ENCODE measurements at regions not wholly inside any gene's neighbourhood (a gene's known extent, or its start where the extent isn't known, plus 50 kb on each side); places are given as distances from the start of the nearest gene placed in this dataset.
"Not testable (repeated sequence)": the region's sequence is repeated elsewhere in the genome, so short reads cannot be mapped to it uniquely, and the experiment has no call there.

GRCh38 chr5:69000216-69000919, 93.4 kb upstream of the SLC30A5 start:
- intact Hi-C loops (cut with micrococcal nuclease): no loop called here

- intact Hi-C loops (cut with micrococcal nuclease): no loop called here
Measured at GRCh38 chr5:69000949-69001348, 92.9 kb upstream of the SLC30A5 start.

DNA sequence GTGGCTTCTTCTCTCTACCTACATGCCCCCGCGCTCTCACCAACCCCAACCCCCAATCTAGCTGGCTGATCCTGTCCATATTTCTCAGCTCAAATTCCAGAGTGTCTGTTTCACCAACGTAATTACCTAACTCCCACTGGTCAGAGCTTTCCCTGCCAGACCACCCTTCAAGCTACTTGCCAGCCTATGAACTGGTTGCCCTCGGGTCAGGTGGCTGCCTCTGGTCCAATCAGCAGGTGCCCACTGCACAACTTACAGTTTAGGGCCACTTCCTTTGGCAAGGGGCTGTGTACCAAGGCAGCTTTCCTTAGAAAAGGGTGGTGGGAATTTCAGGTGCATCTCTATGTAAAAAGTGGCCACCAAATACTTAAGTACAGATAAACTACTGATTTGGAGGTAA, 92.2 kb upstream of the SLC30A5 start:
- intact Hi-C loops (cut with micrococcal nuclease): no loop called here

DNA sequence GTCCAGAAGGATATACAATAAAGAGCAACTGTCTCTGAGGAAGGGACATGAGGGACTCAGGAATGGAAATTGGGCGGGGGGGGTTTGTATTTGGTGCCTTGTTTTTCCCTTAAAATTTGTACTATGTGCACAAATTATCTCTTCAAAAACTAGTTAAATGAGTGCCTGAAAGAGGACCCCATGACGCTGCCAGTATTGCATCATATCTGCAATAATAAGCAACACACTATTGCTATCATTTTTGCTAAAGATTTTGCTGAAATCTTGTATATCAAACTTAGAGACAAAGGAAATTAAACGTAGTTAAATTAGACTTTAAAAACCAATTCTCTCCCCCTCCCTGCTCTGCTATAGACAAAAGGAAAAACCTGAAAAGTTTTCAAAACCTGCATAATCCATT, 89.7 kb upstream of the SLC30A5 start:
- intact Hi-C loops (cut with micrococcal nuclease): no loop called here

- intact Hi-C loops (cut with micrococcal nuclease): loop anchor here (5.0 kb wide), 3 partner anchors 542 to 787 kb away; partner anchors contain the start of gene PIK3R1
Measured at GRCh38 chr5:69004676-69005075, 89.1 kb upstream of the SLC30A5 start.

- intact Hi-C loops (cut with micrococcal nuclease): loop anchor here (2.0 to 5.0 kb wide), 4 partner anchors 121 to 789 kb away; partner anchors contain the start of gene PIK3R1
Measured at GRCh38 chr5:69006030-69006429, 87.8 kb upstream of the SLC30A5 start.

DNA sequence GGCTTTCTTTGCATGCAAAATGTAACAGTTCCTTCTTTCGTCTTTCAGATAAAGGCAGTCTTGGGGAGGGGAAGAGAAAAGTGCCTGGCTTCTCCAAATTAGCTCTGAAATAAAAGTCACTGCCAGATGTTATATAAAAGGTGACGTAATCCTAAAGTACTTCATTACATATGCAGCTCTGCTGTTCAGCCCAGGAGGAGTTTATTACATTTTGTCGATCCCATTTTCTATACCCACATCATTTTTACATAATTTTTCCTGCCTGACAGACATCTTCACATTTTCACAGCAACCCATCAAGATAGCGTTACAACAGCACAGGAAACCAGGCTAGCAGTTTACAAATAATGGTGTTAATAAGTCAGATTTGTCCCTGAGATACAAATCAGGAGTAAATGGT, 86.7 kb upstream of the SLC30A5 start:
- intact Hi-C loops (cut with micrococcal nuclease): loop anchor here (1.0 to 5.0 kb wide), 6 partner anchors 122 to 1761 kb away; partner anchors contain the start of gene PIK3R1

DNA sequence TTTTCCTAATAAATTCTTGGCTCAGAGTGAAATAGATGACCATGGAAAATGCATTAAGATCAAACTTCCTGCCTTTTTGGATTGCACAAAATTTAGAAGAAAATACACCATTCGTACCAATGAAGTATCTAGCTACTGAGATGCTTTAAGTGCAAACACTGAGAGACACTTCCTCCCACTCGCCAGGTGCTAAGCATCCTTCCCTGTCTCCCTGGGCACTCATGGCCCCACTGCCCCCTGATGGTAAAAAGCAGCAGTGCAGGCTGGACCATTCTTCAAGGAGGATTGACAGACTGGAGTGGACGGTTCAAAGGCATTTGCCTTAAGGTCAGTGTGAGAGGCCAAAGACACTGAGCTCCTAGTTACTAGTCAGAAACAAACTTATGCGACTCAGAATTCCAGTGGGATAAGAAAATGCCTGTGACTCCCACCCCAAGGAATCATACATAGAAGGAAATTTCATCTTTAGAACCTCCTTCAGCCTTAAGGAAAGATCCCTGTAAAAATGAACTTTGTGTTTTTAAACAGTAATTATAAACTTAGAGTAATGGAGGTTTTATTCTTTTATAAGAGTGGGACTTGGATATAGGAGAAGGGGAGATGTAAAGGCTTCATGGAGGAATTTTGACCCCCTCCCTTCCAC, 86.0 kb upstream of the SLC30A5 start:
- intact Hi-C loops (cut with micrococcal nuclease): loop anchor here (1.0 to 5.0 kb wide), 6 partner anchors 123 to 1762 kb away; partner anchors contain the start of gene PIK3R1

- intact Hi-C loops (cut with micrococcal nuclease): loop anchor here (2.0 kb wide), 1 partner anchor 14 kb away; no protein-coding TSS in a partner anchor
Measured at GRCh38 chr5:69010476-69010875, 83.3 kb upstream of the SLC30A5 start.

DNA sequence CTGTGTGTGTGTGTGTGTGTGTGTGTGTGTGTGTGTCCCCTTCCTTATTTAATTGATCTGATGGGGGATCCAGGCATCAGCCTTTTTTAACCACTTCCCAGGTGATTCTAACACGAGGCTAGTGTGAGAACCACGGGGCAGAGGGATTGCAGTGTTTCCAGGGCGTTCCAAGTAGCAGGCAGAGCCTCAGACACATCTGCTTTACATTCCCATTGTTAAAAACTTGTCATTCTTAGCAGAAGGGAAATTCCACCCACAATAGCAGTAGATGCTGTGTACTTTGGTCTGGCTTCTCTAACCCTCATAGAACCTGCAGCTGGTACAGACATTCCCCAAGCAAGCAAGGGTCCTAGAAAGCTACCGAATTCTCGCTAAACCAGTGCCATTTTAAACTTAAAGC, 81.9 kb upstream of the SLC30A5 start:
- intact Hi-C loops (cut with micrococcal nuclease): loop anchor here (2.0 kb wide), 1 partner anchor 15 kb away; no protein-coding TSS in a partner anchor

GRCh38 chr5:69013481-69013880, 80.3 kb upstream of the SLC30A5 start:
- intact Hi-C loops (cut with micrococcal nuclease): no loop called here

DNA sequence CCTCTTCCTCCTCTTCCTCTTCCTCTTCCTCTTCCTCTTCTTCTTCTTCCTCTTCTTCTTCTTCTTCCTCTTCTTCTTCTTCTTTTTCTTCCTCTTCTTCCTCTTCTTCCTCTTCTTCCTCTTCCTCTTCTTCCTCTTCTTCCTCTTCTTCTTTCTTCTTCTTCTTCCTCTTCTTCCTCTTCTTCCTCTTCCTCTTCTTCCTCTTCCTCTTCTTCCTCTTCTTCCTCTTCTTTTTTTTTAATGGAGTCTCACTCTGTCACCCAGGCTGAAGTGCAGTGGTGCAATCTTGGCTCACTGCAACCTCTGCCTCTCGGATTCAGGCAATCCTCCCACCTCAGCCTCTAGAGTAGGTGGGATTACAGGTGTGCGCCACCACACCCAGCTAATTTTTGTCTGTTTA, 79.8 kb upstream of the SLC30A5 start:
- intact Hi-C loops (cut with micrococcal nuclease): not testable (repeated sequence)

DNA sequence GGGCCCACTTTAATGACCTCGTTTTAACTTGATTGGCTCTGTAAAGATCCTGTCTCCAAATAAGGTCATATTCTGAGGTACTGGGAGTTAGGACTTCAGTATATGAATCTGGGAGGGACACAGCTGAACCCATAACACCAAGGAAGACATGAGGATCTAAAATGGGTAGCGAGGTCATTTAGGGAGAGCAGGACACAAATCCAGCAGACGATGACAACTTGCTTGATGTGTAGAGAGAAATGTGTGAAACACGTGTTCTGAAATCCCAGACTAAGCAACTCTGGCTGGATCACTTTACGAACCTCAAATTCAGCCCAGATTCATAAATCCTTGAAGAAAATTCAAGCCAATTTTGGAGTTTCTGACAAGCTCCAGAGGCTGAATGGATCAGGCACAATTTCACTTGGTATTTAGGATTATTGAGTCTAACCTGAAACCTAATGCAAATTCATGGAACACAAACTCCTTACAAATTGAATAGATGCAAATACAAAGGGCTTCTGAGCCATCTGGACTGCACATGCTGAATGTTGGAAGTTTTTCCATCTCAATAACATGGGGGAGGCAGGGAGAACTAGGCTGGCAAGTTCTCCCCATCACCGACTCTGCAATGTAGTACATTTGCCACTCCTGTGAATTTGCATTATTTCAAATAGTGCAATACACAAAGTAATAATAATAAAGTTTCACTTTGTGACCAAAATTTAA, 74.0 kb upstream of the SLC30A5 start:
- intact Hi-C loops (cut with micrococcal nuclease): no loop called here

DNA sequence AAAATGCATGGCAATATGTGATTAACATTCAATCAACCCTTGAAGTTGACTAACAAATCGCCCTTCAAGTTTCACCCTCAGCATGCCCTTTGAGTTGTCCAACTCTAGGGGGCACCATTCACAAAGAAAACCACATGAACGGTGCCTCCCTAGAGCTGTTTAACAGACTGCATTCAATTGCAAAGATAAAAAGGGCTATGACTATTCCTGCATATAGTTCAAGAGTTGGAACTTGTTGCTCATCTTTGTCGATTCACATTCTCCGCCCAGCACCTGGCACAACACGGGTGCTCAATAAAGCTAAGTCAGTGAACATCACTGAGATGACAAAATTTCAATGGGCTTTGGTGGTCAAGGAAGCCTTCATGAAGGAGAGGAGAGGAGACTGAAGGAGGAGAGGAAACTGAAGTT, 69.6 kb upstream of the SLC30A5 start:
- intact Hi-C loops (cut with micrococcal nuclease): no loop called here

DNA sequence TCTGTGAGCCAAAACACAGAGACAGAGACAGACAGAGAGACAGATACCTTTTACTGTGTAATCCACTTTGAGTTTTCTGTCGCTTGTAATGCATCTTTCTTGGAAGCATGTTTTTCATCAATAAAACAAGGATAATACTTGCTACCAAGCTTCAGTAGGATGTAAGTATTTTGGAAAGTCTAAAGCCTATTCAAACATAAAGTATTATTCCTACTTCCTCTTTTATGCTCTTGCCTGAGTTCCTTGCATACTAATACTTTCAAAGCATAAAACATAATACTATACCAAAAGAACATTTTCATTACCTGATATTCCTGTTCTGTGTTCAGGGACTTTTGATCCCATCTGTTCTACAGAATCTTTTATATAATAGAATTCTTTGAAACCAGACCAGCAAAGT, 64.5 kb upstream of the SLC30A5 start:
- intact Hi-C loops (cut with micrococcal nuclease): no loop called here

DNA sequence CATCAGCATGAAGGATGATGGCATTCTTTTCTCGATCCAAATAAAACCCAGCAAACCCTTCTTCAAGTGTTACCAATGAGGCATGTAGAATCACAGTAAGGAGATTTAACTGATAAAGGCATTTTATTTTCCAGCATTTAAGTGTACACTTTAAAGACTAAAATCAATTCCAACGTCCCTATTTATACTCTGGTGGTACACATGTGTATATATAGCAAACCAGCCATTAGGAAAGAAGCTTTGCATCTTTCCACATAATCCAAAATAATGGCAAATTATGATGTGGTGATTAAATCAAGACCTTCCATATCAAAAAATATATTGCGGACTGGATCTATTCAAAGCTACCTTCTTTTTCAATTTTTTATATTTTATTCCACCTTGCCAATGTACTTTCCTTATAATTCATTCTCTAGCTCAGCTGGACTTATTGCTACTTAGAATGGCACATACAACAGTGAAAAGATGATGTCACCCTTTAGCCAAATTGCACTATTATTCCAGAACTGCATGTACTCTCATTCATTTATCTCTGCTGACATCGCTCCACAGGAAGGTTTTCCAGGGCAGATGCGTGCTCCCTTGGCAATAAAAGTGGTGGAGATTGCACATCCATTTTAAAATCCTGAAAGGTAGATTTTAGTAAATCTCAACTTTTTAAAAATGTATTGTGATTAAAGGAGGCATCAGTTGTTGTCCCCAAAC, 63.3 kb upstream of the SLC30A5 start:
- intact Hi-C loops (cut with micrococcal nuclease): no loop called here

- intact Hi-C loops (cut with micrococcal nuclease): no loop called here
Measured at GRCh38 chr5:69032009-69032408, 61.8 kb upstream of the SLC30A5 start.

DNA sequence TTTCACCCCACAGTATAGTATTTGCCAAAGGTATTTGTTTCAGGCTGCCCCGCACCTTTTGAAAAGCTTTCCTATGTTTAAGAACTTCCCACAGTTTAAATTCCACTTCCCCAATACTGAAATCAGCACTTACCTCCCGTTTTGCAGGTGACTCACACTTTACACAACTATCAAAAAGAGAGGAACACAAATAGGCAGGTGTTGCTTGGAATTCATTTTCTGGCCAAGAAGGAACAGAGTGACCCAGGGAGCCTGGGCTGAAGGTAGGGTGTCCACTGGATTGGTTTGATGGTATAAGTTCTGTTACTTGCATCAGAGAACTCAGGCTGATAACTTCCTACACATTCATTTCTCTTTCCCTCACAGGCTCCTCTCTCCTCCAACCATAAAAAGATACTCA, 60.1 kb upstream of the SLC30A5 start:
- intact Hi-C loops (cut with micrococcal nuclease): no loop called here

GRCh38 chr5:69034898-69035297, 58.9 kb upstream of the SLC30A5 start:
- intact Hi-C loops (cut with micrococcal nuclease): no loop called here

DNA sequence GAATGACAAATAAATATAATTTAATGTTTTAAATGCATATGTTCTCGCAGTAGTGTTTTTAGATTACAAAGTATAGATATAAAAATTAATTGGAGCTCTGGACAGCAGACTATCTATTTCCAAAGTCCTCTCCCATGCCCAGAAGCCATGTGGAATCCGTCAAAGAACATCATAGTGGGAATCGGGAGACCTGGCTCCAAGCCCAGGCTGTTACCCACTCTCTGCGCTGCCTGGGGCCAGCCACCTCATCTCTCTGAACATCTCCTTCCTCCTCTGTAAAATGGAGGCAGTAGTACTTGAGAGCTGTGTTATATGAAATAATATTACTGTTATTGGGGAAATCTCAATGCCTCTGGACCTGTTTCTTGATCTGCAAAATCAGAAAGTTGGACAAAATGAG, 58.1 kb upstream of the SLC30A5 start:
- intact Hi-C loops (cut with micrococcal nuclease): no loop called here

DNA sequence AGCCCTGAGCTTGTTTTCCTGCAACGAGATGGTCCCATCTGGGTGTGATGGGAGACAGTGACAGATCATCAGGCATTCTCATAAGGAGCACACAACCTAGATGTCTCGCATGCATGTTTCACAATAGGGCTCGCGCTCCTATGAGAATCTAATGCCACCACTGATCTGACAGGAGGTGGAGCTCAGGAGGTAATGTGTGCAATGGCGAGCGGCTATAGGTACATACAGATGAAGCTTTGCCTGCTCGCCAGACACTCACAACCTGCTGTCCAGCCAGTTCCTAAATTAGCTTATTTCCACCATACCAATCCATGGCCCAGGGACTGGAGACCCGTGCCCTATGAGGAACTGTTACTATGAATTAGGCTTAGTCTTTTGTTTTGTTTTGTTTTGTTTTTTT, 55.3 kb upstream of the SLC30A5 start:
- intact Hi-C loops (cut with micrococcal nuclease): no loop called here
